CD14-positive monocyte (primary cell): ENCODE measurements at regions not wholly inside any gene's neighbourhood (a gene's known extent, or its start where the extent isn't known, plus 50 kb on each side); places are given as distances from the start of the nearest gene placed in this dataset.

Experiments
- DNase-seq, 3 donors: peaks; one replicate each; pipeline ENCODE4 v3.0.0-alpha.2; 2011 to 2022
- H2AFZ ChIP-seq: 2 replicates; pipeline ENCODE4 v1.6.0; 2012; ENCODE audit warnings: mild to moderate bottlenecking, low read depth, low read length, inconsistent platforms; ENCODE audit not compliant: insufficient read depth, poor library complexity, severe bottlenecking
- H3K27ac ChIP-seq, 2 donors: 1 replicate in 1 of 2; 2 replicates in 1 of 2; pipeline ENCODE4 v1.5.1; 2012 to 2013; ENCODE audit warnings: low read length in 2 of 2, control low read depth in 1 of 2, inconsistent platforms in 1 of 2, low read depth in 1 of 2, mild to moderate bottlenecking in 1 of 2
- H3K27me3 ChIP-seq, 2 donors: one replicate each; pipeline versions ENCODE4 v1.6.0 to v1.6.1; 2011 to 2013; ENCODE audit warnings: low read length in 2 of 2; ENCODE audit not compliant: control insufficient read depth in 2 of 2, insufficient read depth in 2 of 2
- H3K36me3 ChIP-seq, 2 donors: replicated peaks in 1 of 2; 1 replicate in 1 of 2; 2 replicates in 1 of 2; pipeline versions ENCODE4 v1.5.1 to v1.6.1; 2012 to 2013; ENCODE audit warnings: low read length in 2 of 2, control low read depth in 1 of 2, inconsistent platforms in 1 of 2, mild to moderate bottlenecking in 1 of 2; ENCODE audit not compliant: insufficient read depth in 2 of 2, control insufficient read depth in 1 of 2
- H3K4me1 ChIP-seq, 2 donors: 1 replicate in 1 of 2; 2 replicates in 1 of 2; pipeline versions ENCODE4 v1.5.1 to v1.6.1; 2012 to 2013; ENCODE audit warnings: low read length in 2 of 2, control low read depth in 1 of 2, inconsistent platforms in 1 of 2, mild to moderate bottlenecking in 1 of 2, moderate library complexity in 1 of 2; ENCODE audit not compliant: insufficient read depth in 2 of 2, control insufficient read depth in 1 of 2
- H3K4me2 ChIP-seq: replicated peaks from 2 replicates; pipeline ENCODE3; 2012; ENCODE audit warnings: low read length, moderate library complexity, mild to moderate bottlenecking; ENCODE audit not compliant: poor library complexity, severe bottlenecking; ENCODE audit errors: extremely low read depth
- H3K4me3 ChIP-seq, 3 experiments: fragments of 200-600 bp in 1 of 3; sonication (generic) in 1 of 3; replicated peaks in 1 of 3; 1 replicate in 2 of 3; 2 replicates in 1 of 3; pipeline ENCODE4 v1.5.1; 2011 to 2013; ENCODE audit warnings: low read length in 3 of 3, mild to moderate bottlenecking in 3 of 3, control low read depth in 2 of 3, low read depth in 2 of 3, inconsistent platforms in 1 of 3, moderate library complexity in 1 of 3
- H3K79me2 ChIP-seq: 2 replicates; pipeline ENCODE4 v1.6.0; 2012; ENCODE audit warnings: mild to moderate bottlenecking, control low read depth, inconsistent platforms, low read length, moderate library complexity; ENCODE audit not compliant: insufficient read depth
- H3K9ac ChIP-seq: 2 replicates; pipeline ENCODE4 v1.6.0; 2017; ENCODE audit warnings: low read length, mild to moderate bottlenecking; ENCODE audit not compliant: insufficient read depth, poor library complexity, severe bottlenecking
- H3K9me3 ChIP-seq, 2 donors: replicated peaks in 1 of 2; 1 replicate in 1 of 2; 2 replicates in 1 of 2; pipeline versions ENCODE4 v1.5.1 to v1.6.1; 2012 to 2013; ENCODE audit warnings: low read length in 2 of 2, control low read depth in 1 of 2; ENCODE audit not compliant: control insufficient read depth in 1 of 2, insufficient read depth in 1 of 2
- H4K20me1 ChIP-seq: 2 replicates; pipeline ENCODE4 v1.6.0; 2012; ENCODE audit warnings: mild to moderate bottlenecking, low read length, control low read depth, moderate library complexity; ENCODE audit not compliant: insufficient read depth
- H3K27ac Mint-ChIP-seq, 7 donors: one replicate each; pipeline ENCODE4 v1.8.0; 2020; ENCODE audit warnings: mild to moderate bottlenecking in 7 of 7, mixed read lengths in 7 of 7, moderate library complexity in 6 of 7, inconsistent platforms in 2 of 7
- H3K27me3 Mint-ChIP-seq, 3 donors: one replicate each; pipeline ENCODE4 v1.8.0; 2021 to 2022; ENCODE audit warnings: low read depth in 3 of 3, mild to moderate bottlenecking in 3 of 3, mixed read lengths in 3 of 3, moderate library complexity in 3 of 3, inconsistent platforms in 1 of 3
- H3K36me3 Mint-ChIP-seq, 2 donors: one replicate each; pipeline ENCODE4 v1.8.0; 2020; ENCODE audit warnings: mixed read lengths in 2 of 2, inconsistent platforms in 1 of 2, mild to moderate bottlenecking in 1 of 2
- H3K4me1 Mint-ChIP-seq: one replicate; pipeline ENCODE4 v1.8.0; 2020; ENCODE audit warnings: mild to moderate bottlenecking, mixed read lengths
- H3K4me3 Mint-ChIP-seq, 2 donors: one replicate each; pipeline ENCODE4 v1.8.0; 2020; ENCODE audit warnings: mild to moderate bottlenecking in 2 of 2, mixed read lengths in 2 of 2, moderate library complexity in 1 of 2
- H3K9me3 Mint-ChIP-seq, 7 donors: one replicate each; pipeline ENCODE4 v1.8.0; 2020 to 2022; ENCODE audit warnings: mixed read lengths in 7 of 7, mild to moderate bottlenecking in 6 of 7, moderate library complexity in 6 of 7, inconsistent platforms in 2 of 7
- WGBS: methylation state at CpG from one replicate; pipeline ENCODE4 v1.1.5; 2013; ENCODE audit warnings: missing lambda C conversion rate; ENCODE audit not compliant: insufficient coverage; 5-methylcytosine and 5-hydroxymethylcytosine counted together
- intact Hi-C, 2 donors: fragments of 100-400 bp; cut with micrococcal nuclease; formaldehyde crosslinking; loops; one replicate each; pipeline versions ENCODE4 v1.15.0 to v1.15.1; 2023
- TF ChIP-seq, protein P1 (sequence below): fragments of 200-600 bp; IDR thresholded peaks from one replicate; pipeline ENCODE4 v1.8.0; 2022; ENCODE audit warnings: antibody characterized with exemption, mild to moderate bottlenecking

DNA sequence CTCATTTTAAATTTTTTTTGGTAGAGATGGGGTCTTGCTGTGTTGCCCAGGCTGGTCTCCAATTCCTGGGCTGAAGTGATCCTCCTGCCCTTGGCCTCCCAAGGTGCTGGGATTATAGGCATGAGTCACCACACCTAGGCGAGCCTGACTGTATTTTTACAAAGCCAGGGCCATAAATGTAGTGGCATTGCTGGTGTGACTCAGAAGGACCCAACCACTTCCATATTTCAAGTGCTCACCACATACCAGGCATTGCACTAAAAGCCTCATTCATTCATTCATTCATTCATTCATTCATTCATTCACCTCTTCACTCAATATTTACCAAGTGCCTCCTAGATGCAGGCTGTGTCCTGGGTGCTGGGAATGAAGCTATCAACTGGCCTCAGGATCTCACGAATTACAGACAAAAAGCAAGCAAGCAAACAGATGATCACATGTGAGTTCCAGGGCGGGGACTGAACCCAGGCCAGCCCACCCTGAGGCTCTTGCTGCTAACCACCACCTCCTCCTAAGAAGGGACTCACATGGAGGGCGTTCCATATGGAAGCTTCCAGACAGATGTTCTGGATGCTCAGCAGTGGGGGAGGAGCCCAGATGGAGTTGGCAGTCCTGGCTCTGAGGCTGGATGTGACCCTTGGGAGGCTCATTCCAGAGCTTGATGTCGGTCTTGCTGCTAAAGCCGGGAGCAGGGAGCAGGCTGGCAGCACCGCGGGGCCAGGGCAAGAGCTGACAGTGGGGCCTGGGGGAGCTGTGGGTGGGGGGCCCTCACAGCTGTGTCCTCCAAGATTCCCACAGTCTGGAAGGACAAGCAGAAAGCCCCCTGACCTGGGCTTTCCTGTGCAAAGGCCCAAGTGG, 158.8 kb downstream of the CTTN start:
- H3K9me3 ChIP-seq = no peaks in the 10 kb centered on the region
- DNase-seq = no peak
- H2AFZ ChIP-seq = no peak overlapping the region
- H3K4me1 ChIP-seq = no peaks in the 10 kb centered on the region
- H3K9ac ChIP-seq = no peak overlapping the region
- H3K36me3 ChIP-seq = no peaks in the 10 kb centered on the region
- intact Hi-C loops = no loop called here
- no peak overlapping the region for H3K4me2 ChIP-seq
- Mint-ChIP-seq H3K9me3 (no peaks in the 10 kb centered on the region), H3K27me3 (peaks cover 0 to 5% (median 4%) of the 10 kb centered on the region in 3 donors), H3K27ac (peak overlapping the region in 1 of 7 donors; percentile 44), H3K36me3 (no peaks in the 10 kb centered on the region), H3K4me3 (no peak overlapping the region), H3K4me1 (no peaks in the 10 kb centered on the region)
- no peak overlapping the region for H3K4me3 ChIP-seq
- H3K79me2 ChIP-seq = no peaks in the 10 kb centered on the region
- H3K27ac ChIP-seq = no peak overlapping the region
- no peaks in the 10 kb centered on the region for H3K27me3 ChIP-seq
- no peaks in the 10 kb centered on the region for H4K20me1 ChIP-seq
- TF ChIP-seq, protein P1, sequence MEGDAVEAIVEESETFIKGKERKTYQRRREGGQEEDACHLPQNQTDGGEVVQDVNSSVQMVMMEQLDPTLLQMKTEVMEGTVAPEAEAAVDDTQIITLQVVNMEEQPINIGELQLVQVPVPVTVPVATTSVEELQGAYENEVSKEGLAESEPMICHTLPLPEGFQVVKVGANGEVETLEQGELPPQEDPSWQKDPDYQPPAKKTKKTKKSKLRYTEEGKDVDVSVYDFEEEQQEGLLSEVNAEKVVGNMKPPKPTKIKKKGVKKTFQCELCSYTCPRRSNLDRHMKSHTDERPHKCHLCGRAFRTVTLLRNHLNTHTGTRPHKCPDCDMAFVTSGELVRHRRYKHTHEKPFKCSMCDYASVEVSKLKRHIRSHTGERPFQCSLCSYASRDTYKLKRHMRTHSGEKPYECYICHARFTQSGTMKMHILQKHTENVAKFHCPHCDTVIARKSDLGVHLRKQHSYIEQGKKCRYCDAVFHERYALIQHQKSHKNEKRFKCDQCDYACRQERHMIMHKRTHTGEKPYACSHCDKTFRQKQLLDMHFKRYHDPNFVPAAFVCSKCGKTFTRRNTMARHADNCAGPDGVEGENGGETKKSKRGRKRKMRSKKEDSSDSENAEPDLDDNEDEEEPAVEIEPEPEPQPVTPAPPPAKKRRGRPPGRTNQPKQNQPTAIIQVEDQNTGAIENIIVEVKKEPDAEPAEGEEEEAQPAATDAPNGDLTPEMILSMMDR = no peak
- 73% methylated on average over 7 of the region's 8 CpGs for WGBS

DNA sequence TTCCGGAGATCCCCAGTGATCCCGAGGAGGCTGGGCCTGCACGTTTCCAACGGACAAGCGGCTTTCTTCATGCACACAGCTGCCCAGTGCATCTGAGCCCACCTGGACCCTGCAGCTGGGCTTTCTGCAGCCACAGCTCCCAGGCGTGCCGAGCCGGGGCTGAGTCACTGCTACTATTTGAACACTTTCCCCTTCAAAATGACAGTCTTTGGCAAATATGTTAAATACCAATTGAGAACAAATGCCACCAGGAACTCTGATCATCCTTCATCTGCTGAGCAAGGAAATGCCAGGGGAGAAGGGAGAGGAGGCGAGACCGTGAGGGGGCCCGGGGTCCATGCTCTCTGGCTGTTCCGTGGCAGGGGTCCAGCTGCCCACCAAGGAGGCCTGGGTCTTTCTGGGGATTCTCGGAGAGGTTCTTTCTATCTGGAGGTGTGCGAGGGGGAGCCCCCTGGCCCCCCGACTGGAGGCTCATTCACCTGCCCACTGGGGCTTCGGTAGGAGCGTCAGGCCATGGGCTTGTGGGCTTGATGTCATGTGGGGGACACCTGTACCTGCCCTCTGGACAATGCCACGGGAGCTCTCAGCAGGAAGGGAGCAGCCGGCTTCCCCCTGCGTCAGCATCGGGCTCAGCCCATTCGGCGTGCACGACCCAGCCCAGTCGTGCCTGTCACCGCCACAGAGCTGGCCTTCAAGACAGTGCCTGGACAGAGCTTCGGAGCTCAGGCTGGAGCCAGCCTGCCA, 159.6 kb downstream of the CTTN start:
- H3K27me3 Mint-ChIP-seq = peaks cover 3 to 10% (median 6%) of the 10 kb centered on the region in 3 donors
- Histone ChIP-seq H3K27ac (no peak overlapping the region), H3K9me3 (no peaks in the 10 kb centered on the region), H3K4me3 (no peak overlapping the region), H3K4me1 (no peaks in the 10 kb centered on the region), H3K4me2 (no peak overlapping the region), H3K9ac (no peak overlapping the region), H3K79me2 (no peaks in the 10 kb centered on the region), H2AFZ (no peak overlapping the region), H3K27me3 (no peaks in the 10 kb centered on the region), H3K36me3 (no peaks in the 10 kb centered on the region), H4K20me1 (no peaks in the 10 kb centered on the region)
- H3K36me3 Mint-ChIP-seq = no peaks in the 10 kb centered on the region
- H3K27ac Mint-ChIP-seq = no peak overlapping the region
- TF ChIP-seq, protein P1 = no peak
- H3K4me3 Mint-ChIP-seq = no peak overlapping the region
- 97% methylated on average over 27 of the region's 27 CpGs for WGBS
- DNase-seq = no peak
- H3K4me1 Mint-ChIP-seq = no peaks in the 10 kb centered on the region
- peaks cover 0 to 1% (median 0%) of the 10 kb centered on the region in 7 donors for H3K9me3 Mint-ChIP-seq
- intact Hi-C loops = no loop called here
